Muscle of back (tissue), 3 donors: ENCODE measurements at regions not wholly inside any gene's neighbourhood (a gene's known extent, or its start where the extent isn't known, plus 50 kb on each side); places are given as distances from the start of the nearest gene placed in this dataset.

ENCODE experiments used
- DNase-seq, 3 donors: peaks; one replicate each; pipeline versions ENCODE4 v3.0.0 to v3.0.0-alpha.2; 2013

GRCh38 chr13:26967119-26968038, 204.2 kb downstream of the USP12 start:
- DNase-seq, result peak in 2 of 3 donors; percentile 57 to 83

- no peak for DNase-seq
Measured at GRCh38 chr13:26966701-26967080, 204.9 kb downstream of the USP12 start.

GRCh38 chr13:26965952-26966700, 205.5 kb downstream of the USP12 start:
- DNase-seq, result peak; percentile 77 to 94 (median 89)

GRCh38 chr13:26964278-26965250, 204.0 kb upstream of the GPR12 start:
- no peak for DNase-seq

- no peak for DNase-seq
Measured at GRCh38 chr13:26962671-26963070, 202.1 kb upstream of the GPR12 start.

GRCh38 chr13:26961890-26962615, 201.5 kb upstream of the GPR12 start:
- no peak for DNase-seq

- DNase-seq, result no peak
Measured at GRCh38 chr13:26957182-26957581, 196.6 kb upstream of the GPR12 start.

GRCh38 chr13:26956522-26957142, 196.0 kb upstream of the GPR12 start:
- DNase-seq, result no peak

GRCh38 chr13:26954976-26955375, 194.4 kb upstream of the GPR12 start:
- no peak for DNase-seq

GRCh38 chr13:26953291-26953690, 192.7 kb upstream of the GPR12 start:
- no peak for DNase-seq

- DNase-seq, result no peak
Measured at GRCh38 chr13:26952551-26953143, 192.1 kb upstream of the GPR12 start.

GRCh38 chr13:26951581-26952177, 191.1 kb upstream of the GPR12 start:
- DNase-seq, result no peak

- no peak for DNase-seq
Measured at GRCh38 chr13:26950968-26951367, 190.4 kb upstream of the GPR12 start.

GRCh38 chr13:26950546-26950945, 190.0 kb upstream of the GPR12 start:
- DNase-seq, result no peak

- no peak for DNase-seq
Measured at GRCh38 chr13:26949701-26950502, 189.3 kb upstream of the GPR12 start.

- no peak for DNase-seq
Measured at GRCh38 chr13:26948353-26948752, 187.8 kb upstream of the GPR12 start.

GRCh38 chr13:26946684-26947343, 186.2 kb upstream of the GPR12 start:
- DNase-seq, result peak in 2 of 3 donors; percentile 35 to 49

GRCh38 chr13:26943748-26944147, 183.2 kb upstream of the GPR12 start:
- no peak for DNase-seq
